Ishikawa (cell line): ENCODE measurements at regions not wholly inside any gene's neighbourhood (a gene's known extent, or its start where the extent isn't known, plus 50 kb on each side); places are given as distances from the start of the nearest gene placed in this dataset.

Experiments
- CEBPB ChIP-seq: IDR thresholded peaks from 2 replicates; pipeline ENCODE4 v1.6.1; 2012
- CREB1 ChIP-seq: IDR thresholded peaks from 2 replicates; pipeline ENCODE4 v1.6.1; 2012; ENCODE audit warnings: low read depth
- EGR1 ChIP-seq: IDR thresholded peaks from 2 replicates; pipeline ENCODE4 v1.6.1; 2012
- EP300 ChIP-seq: IDR thresholded peaks from 2 replicates; pipeline ENCODE4 v1.6.1; 2012; ENCODE audit warnings: borderline replicate concordance
- RAD21 ChIP-seq: IDR thresholded peaks from 2 replicates; pipeline ENCODE4 v1.6.1; 2012; ENCODE audit warnings: low read depth
- TAF1 ChIP-seq: IDR thresholded peaks from 2 replicates; pipeline ENCODE4 v1.6.1; 2012; ENCODE audit warnings: low read depth, mild to moderate bottlenecking
- TCF12 ChIP-seq: IDR thresholded peaks from 2 replicates; pipeline ENCODE4 v1.6.1; 2012; ENCODE audit warnings: low read depth
- YY1 ChIP-seq: IDR thresholded peaks from 2 replicates; pipeline ENCODE4 v1.6.1; 2012; ENCODE audit warnings: low read depth
- TF ChIP-seq, protein P1 (sequence below): IDR thresholded peaks from 2 replicates; pipeline ENCODE4 v1.6.1; 2012
- TF ChIP-seq, protein P2 (sequence below): IDR thresholded peaks from 2 replicates; pipeline ENCODE4 v1.6.1; 2012

DNA sequence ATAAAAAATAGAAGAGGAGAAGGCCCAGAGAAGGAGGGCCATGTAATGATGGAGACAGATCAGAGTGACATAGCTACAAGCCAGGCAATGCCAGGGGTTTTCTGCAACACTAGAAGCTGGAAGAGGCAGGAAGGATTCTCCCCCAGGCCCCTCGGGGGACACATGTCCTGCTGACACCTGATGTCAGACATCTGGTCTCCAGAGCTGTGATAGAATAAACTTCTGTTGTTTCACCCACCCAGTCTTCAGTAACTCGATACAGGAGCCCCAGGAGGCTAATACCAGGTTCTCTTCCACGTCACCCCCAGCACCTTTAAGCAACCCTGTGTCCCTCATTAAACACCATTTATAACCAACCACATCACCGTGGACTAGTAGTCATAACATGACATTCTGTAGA is 94.9 kb downstream of the TMEM130 start:
- TF ChIP-seq EP300 (no peak), TCF12 (no peak), CREB1 (no peak), YY1 (no peak), EGR1 (no peak), RAD21 (no peak), TAF1 (no peak), CEBPB (no peak)
- TF ChIP-seq, protein P1, sequence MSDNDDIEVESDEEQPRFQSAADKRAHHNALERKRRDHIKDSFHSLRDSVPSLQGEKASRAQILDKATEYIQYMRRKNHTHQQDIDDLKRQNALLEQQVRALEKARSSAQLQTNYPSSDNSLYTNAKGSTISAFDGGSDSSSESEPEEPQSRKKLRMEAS = no peak
- TF ChIP-seq, protein P2, sequence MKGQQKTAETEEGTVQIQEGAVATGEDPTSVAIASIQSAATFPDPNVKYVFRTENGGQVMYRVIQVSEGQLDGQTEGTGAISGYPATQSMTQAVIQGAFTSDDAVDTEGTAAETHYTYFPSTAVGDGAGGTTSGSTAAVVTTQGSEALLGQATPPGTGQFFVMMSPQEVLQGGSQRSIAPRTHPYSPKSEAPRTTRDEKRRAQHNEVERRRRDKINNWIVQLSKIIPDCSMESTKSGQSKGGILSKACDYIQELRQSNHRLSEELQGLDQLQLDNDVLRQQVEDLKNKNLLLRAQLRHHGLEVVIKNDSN = no peak
